ENCODE measurements at regions not wholly inside any gene's neighbourhood (a gene's known extent, or its start where the extent isn't known, plus 50 kb on each side); places are given as distances from the start of the nearest gene placed in this dataset.

- no peak for DNase-seq
Observed at GRCh38 chr6:91667596-91667995, 1080.7 kb upstream of the MAP3K7 start.

GRCh38 chr6:91664327-91664959 lies 1077.6 kb upstream of the MAP3K7 start:
- DNase-seq: no peak

- no peak for DNase-seq
Observed at GRCh38 chr6:91660893-91661292, 1074.0 kb upstream of the MAP3K7 start.

- DNase-seq: no peak
Observed at GRCh38 chr6:91659891-91660290, 1073.0 kb upstream of the MAP3K7 start.

GRCh38 chr6:91654793-91655192 lies 1067.9 kb upstream of the MAP3K7 start:
- DNase-seq: no peak

GRCh38 chr6:91654357-91654756 lies 1067.5 kb upstream of the MAP3K7 start:
- DNase-seq: no peak

GRCh38 chr6:91653895-91654294 lies 1067.0 kb upstream of the MAP3K7 start:
- DNase-seq: no peak

- DNase-seq: no peak
Observed at GRCh38 chr6:91653076-91653723, 1066.3 kb upstream of the MAP3K7 start.

- no peak for DNase-seq
Observed at GRCh38 chr6:91646649-91647048, 1059.8 kb upstream of the MAP3K7 start.

GRCh38 chr6:91645811-91646210 lies 1058.9 kb upstream of the MAP3K7 start:
- no peak for DNase-seq

GRCh38 chr6:91637217-91637616 lies 1050.3 kb upstream of the MAP3K7 start:
- no peak for DNase-seq

- DNase-seq: no peak
Observed at GRCh38 chr6:91634791-91635190, 1047.9 kb upstream of the MAP3K7 start.

- DNase-seq: no peak
Observed at GRCh38 chr6:91633374-91634111, 1046.7 kb upstream of the MAP3K7 start.

- no peak for DNase-seq
Observed at GRCh38 chr6:91632308-91632707, 1045.4 kb upstream of the MAP3K7 start.

- DNase-seq: no peak
Observed at GRCh38 chr6:91631227-91631626, 1044.4 kb upstream of the MAP3K7 start.

GRCh38 chr6:91626911-91627310 lies 1040.0 kb upstream of the MAP3K7 start:
- no peak for DNase-seq

GRCh38 chr6:91613481-91613880 lies 1026.6 kb upstream of the MAP3K7 start:
- DNase-seq: no peak

GRCh38 chr6:91611190-91611589 lies 1024.3 kb upstream of the MAP3K7 start:
- no peak for DNase-seq

- DNase-seq: no peak
Observed at GRCh38 chr6:91608428-91608827, 1021.6 kb upstream of the MAP3K7 start.

- no peak for DNase-seq
Observed at GRCh38 chr6:91606148-91606901, 1019.5 kb upstream of the MAP3K7 start.

GRCh38 chr6:91600561-91600960 lies 1013.7 kb upstream of the MAP3K7 start:
- no peak for DNase-seq

GRCh38 chr6:91590191-91590590 lies 1003.3 kb upstream of the MAP3K7 start:
- no peak for DNase-seq

- DNase-seq: no peak
Observed at GRCh38 chr6:91580635-91581034, 993.8 kb upstream of the MAP3K7 start.

GRCh38 chr6:91575032-91575431 lies 988.2 kb upstream of the MAP3K7 start:
- no peak for DNase-seq
